ENCODE measurements at regions not wholly inside any gene's neighbourhood (a gene's known extent, or its start where the extent isn't known, plus 50 kb on each side); places are given as distances from the start of the nearest gene placed in this dataset.

GRCh38 chr5:56291079-56291643 is 58.0 kb upstream of the ANKRD55 start:
- TF ChIP-seq CTCF (conservative IDR thresholded peaks at IDR 0.05 in 1 of 2, IDR thresholded peaks at IDR 0.05 in 1 of 2; ENCODE audit: extremely low read depth in 1 of 2, insufficient read depth in 1 of 2, low read depth in 1 of 2, low read length in 2 of 2) (no peak), EZH2 (IDR thresholded peaks at IDR 0.05; ENCODE audit: borderline replicate concordance, low read length) (no peak)

Data from mammary epithelial cell (primary cell).